AG04450 (cell line): ENCODE measurements at regions not wholly inside any gene's neighbourhood (a gene's known extent, or its start where the extent isn't known, plus 50 kb on each side); places are given as distances from the start of the nearest gene placed in this dataset.
"Not testable (repeated sequence)": the region's sequence is repeated elsewhere in the genome, so short reads cannot be mapped to it uniquely, and the experiment has no call there.

Experiments used
- CTCF ChIA-PET: fragments of 300-600, 350-600 bp; formaldehyde crosslinking; extraction: SDS; loops from one replicate; lab custom pipeline; 2022; ENCODE audit warnings: antibody characterized with exemption, inconsistent platforms; lab: Charles Lee
- POLR2A ChIA-PET: fragments of 350-600 bp; formaldehyde crosslinking; extraction: SDS; loops from one replicate; lab custom pipeline; 2021; ENCODE audit warnings: antibody characterized with exemption, inconsistent platforms; lab: Yijun Ruan, JAX
- DNase-seq: peaks from one replicate; pipeline ENCODE4 v3.0.0-alpha.2; 2011; ENCODE audit warnings: low read depth, low spot score
- H3K27ac ChIP-seq: one replicate; pipeline ENCODE4 v1.5.1; 2012; ENCODE audit warnings: low read depth, low read length, control low read depth
- H3K27me3 ChIP-seq: one replicate; pipeline ENCODE4 v1.6.0; 2012; ENCODE audit warnings: low read length; ENCODE audit not compliant: control insufficient read depth, insufficient read depth
- H3K4me3 ChIP-seq: 2 replicates; pipeline ENCODE4 v1.5.1; 2011; ENCODE audit warnings: mild to moderate bottlenecking, low read depth, low read length, control low read depth
- H3K9me3 ChIP-seq: 2 replicates; pipeline ENCODE4 v1.5.1; 2012; ENCODE audit warnings: low read length; ENCODE audit not compliant: control insufficient read depth, insufficient read depth
- CTCF ChIP-seq: IDR thresholded peaks from 2 replicates; pipeline ENCODE4 v1.5.1; 2011; ENCODE audit warnings: low read depth, low read length, control low read depth, inconsistent platforms

GRCh38 chr17:62231293-62231692 lies 149.1 kb upstream of the EFCAB3 start:
- CTCF ChIA-PET, POLR2A ChIA-PET, H3K9me3 ChIP-seq, H3K4me3 ChIP-seq, DNase-seq, H3K27me3 ChIP-seq, H3K27ac ChIP-seq: not testable (repeated sequence)

- POLR2A ChIA-PET, H3K9me3 ChIP-seq, H3K27ac ChIP-seq, DNase-seq, H3K4me3 ChIP-seq, CTCF ChIA-PET, H3K27me3 ChIP-seq: not testable (repeated sequence)
These were observed 153.6 kb upstream of the EFCAB3 start for GRCh38 chr17:62226610-62227240.

GRCh38 chr17:62223585-62223984 lies 156.8 kb upstream of the EFCAB3 start:
- POLR2A ChIA-PET, CTCF ChIA-PET: not testable (repeated sequence)

GRCh38 chr17:62219221-62219899 lies 154.3 kb upstream of the MED13 start:
- Histone ChIP-seq H3K4me3 (no peak overlapping the region), H3K9me3 (no peaks in the 10 kb centered on the region), H3K27me3 (no peaks in the 10 kb centered on the region), H3K27ac (no peak overlapping the region)
- CTCF ChIA-PET = no interaction called here
- no peak for DNase-seq
- no peak for TF ChIP-seq CTCF
- POLR2A ChIA-PET = no interaction called here

More at GRCh38 chr17:62223585-62223984, 156.8 kb upstream of the EFCAB3 start:
- H3K9me3 ChIP-seq, H3K4me3 ChIP-seq, H3K27me3 ChIP-seq, H3K27ac ChIP-seq, DNase-seq: not testable (repeated sequence)

- H3K9me3 ChIP-seq = no peaks in the 10 kb centered on the region
- POLR2A ChIA-PET = no interaction called here
- no peak overlapping the region for H3K4me3 ChIP-seq
- CTCF ChIA-PET = no interaction called here
- no peak for TF ChIP-seq CTCF
- H3K27ac ChIP-seq = no peak overlapping the region
- DNase-seq = no peak
- no peaks in the 10 kb centered on the region for H3K27me3 ChIP-seq
These were observed 151.8 kb upstream of the MED13 start for GRCh38 chr17:62216847-62217246.

- H3K9me3 ChIP-seq, H3K4me3 ChIP-seq, POLR2A ChIA-PET, H3K27ac ChIP-seq, DNase-seq, H3K27me3 ChIP-seq, CTCF ChIA-PET: not testable (repeated sequence)
These were observed 150.8 kb upstream of the MED13 start for GRCh38 chr17:62215891-62216290.

GRCh38 chr17:62206550-62206949 lies 141.5 kb upstream of the MED13 start:
- no peak overlapping the region for H3K27ac ChIP-seq
- H3K9me3 ChIP-seq = no peaks in the 10 kb centered on the region
- ChIA-PET POLR2A (no interaction called here), CTCF (no interaction called here)
- H3K4me3 ChIP-seq = no peak overlapping the region
- no peaks in the 10 kb centered on the region for H3K27me3 ChIP-seq
- no peak for TF ChIP-seq CTCF
- no peak for DNase-seq

- H3K4me3 ChIP-seq, H3K27me3 ChIP-seq, H3K27ac ChIP-seq, DNase-seq, CTCF ChIA-PET, POLR2A ChIA-PET, H3K9me3 ChIP-seq: not testable (repeated sequence)
These were observed 132.1 kb upstream of the MED13 start for GRCh38 chr17:62197156-62197555.

- H3K9me3 ChIP-seq, DNase-seq, POLR2A ChIA-PET, H3K4me3 ChIP-seq, H3K27ac ChIP-seq, CTCF ChIA-PET, H3K27me3 ChIP-seq: not testable (repeated sequence)
These were observed 131.5 kb upstream of the MED13 start for GRCh38 chr17:62196587-62196986.
